ENCODE measurements at regions not wholly inside any gene's neighbourhood (a gene's known extent, or its start where the extent isn't known, plus 50 kb on each side); places are given as distances from the start of the nearest gene placed in this dataset.

DNA sequence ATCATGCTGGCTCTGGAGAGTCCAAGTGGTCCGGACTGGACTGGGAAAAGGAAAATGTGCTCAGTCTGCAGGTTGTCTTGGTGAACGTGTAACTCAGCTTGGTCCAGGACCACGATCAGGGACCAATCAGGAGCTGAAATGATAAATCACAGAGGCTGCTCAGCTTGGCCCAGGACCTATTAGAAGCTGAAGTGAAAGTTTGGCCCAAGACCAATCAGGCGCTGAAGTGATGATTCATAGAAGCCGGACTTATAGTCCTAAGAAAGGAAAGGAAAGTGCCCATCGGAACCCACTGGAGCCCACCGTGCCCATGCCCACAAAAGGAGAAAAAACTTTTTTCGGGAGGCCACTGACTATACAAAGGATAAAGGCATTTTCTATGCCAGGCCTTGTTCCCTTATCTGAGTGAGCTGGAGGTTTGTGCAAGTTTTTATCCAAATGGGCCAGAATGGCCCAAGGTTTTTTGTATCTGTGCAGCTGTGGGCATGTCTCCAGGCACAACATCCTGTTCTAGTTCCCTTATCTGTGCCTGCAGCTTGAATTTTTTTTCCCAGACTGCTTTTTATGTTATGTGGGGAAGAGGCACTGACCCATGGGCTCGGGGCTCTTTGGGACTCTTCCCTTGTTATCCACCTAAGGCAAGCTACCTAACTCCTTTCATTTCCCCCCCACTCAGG is 194.4 kb downstream of the FAM133A start:
- Histone ChIP-seq H3K36me3 (ENCODE audit: control insufficient read depth in 4 of 4, insufficient read depth in 3 of 4, low read depth in 1 of 4, low read length in 3 of 4) (no peaks in the 10 kb centered on the region), H3K9ac (ENCODE audit: low read depth in 1 of 2, low read length in 2 of 2) (no peak overlapping the region), H3K9me3 (ENCODE audit: control insufficient read depth in 4 of 4, low read length in 3 of 4) (peaks cover 0 to 1% (median 0%) of the 10 kb centered on the region in 4 donors), H3K4me3 (ENCODE audit: low read depth in 1 of 3, low read length in 3 of 3) (no peak overlapping the region), H3K27ac (ENCODE audit: low read depth in 1 of 2, low read length in 2 of 2) (no peak overlapping the region), H3K4me1 (ENCODE audit: control insufficient read depth in 4 of 4, insufficient read depth in 4 of 4, low read length in 3 of 4) (no peaks in the 10 kb centered on the region), H3K27me3 (ENCODE audit: control insufficient read depth in 4 of 4, insufficient read depth in 4 of 4, low read length in 3 of 4) (peaks cover 0 to 3% (median 0%) of the 10 kb centered on the region in 4 donors)
- TF ChIP-seq YY1 (IDR thresholded peaks at IDR 0.05) (no peak), NR2F2 (IDR thresholded peaks at IDR 0.05) (no peak), FOXA1 (IDR thresholded peaks at IDR 0.05) (no peak), GABPA (IDR thresholded peaks at IDR 0.05 in 1 of 2, conservative IDR thresholded peaks at IDR 0.05 in 1 of 2) (no peak), RAD21 (IDR thresholded peaks at IDR 0.05) (no peak), FOXA2 (IDR thresholded peaks at IDR 0.05) (no peak)
- TF ChIP-seq, protein P1, sequence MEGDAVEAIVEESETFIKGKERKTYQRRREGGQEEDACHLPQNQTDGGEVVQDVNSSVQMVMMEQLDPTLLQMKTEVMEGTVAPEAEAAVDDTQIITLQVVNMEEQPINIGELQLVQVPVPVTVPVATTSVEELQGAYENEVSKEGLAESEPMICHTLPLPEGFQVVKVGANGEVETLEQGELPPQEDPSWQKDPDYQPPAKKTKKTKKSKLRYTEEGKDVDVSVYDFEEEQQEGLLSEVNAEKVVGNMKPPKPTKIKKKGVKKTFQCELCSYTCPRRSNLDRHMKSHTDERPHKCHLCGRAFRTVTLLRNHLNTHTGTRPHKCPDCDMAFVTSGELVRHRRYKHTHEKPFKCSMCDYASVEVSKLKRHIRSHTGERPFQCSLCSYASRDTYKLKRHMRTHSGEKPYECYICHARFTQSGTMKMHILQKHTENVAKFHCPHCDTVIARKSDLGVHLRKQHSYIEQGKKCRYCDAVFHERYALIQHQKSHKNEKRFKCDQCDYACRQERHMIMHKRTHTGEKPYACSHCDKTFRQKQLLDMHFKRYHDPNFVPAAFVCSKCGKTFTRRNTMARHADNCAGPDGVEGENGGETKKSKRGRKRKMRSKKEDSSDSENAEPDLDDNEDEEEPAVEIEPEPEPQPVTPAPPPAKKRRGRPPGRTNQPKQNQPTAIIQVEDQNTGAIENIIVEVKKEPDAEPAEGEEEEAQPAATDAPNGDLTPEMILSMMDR (IDR thresholded peaks at IDR 0.05; ENCODE audit: low read depth, low read length, missing input control) = no peak
- TF ChIP-seq, protein P2, sequence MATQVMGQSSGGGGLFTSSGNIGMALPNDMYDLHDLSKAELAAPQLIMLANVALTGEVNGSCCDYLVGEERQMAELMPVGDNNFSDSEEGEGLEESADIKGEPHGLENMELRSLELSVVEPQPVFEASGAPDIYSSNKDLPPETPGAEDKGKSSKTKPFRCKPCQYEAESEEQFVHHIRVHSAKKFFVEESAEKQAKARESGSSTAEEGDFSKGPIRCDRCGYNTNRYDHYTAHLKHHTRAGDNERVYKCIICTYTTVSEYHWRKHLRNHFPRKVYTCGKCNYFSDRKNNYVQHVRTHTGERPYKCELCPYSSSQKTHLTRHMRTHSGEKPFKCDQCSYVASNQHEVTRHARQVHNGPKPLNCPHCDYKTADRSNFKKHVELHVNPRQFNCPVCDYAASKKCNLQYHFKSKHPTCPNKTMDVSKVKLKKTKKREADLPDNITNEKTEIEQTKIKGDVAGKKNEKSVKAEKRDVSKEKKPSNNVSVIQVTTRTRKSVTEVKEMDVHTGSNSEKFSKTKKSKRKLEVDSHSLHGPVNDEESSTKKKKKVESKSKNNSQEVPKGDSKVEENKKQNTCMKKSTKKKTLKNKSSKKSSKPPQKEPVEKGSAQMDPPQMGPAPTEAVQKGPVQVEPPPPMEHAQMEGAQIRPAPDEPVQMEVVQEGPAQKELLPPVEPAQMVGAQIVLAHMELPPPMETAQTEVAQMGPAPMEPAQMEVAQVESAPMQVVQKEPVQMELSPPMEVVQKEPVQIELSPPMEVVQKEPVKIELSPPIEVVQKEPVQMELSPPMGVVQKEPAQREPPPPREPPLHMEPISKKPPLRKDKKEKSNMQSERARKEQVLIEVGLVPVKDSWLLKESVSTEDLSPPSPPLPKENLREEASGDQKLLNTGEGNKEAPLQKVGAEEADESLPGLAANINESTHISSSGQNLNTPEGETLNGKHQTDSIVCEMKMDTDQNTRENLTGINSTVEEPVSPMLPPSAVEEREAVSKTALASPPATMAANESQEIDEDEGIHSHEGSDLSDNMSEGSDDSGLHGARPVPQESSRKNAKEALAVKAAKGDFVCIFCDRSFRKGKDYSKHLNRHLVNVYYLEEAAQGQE (IDR thresholded peaks at IDR 0.05) = no peak
- DNase-seq (ENCODE audit: low spot score) = no peak
- WGBS = 67% methylated on average over 9 of the region's 9 CpGs

DNA sequence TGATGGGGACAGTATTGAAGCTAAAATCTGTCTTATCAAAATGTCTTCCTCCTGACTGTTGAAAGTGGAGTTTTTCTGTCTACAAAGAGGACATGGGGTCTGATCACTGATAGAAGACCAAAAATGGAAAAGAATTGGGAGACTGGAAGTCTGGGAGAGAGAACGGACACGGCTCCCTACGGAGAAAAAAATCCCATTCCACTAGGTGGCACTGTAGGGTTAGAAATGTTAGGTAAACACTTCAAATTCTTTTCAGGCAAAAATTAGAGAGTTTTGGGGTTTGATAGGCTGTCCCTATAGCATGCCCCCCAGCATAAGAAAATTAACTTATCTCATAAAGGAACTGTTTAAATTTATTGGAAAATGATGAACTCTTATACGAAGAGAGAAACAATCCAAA is 200.5 kb downstream of the FAM133A start:
- Histone ChIP-seq H3K27me3 (ENCODE audit: control insufficient read depth in 4 of 4, insufficient read depth in 4 of 4, low read length in 3 of 4) (peaks cover 0 to 3% (median 0%) of the 10 kb centered on the region in 4 donors), H3K4me1 (ENCODE audit: control insufficient read depth in 4 of 4, insufficient read depth in 4 of 4, low read length in 3 of 4) (no peaks in the 10 kb centered on the region), H3K36me3 (ENCODE audit: control insufficient read depth in 4 of 4, insufficient read depth in 3 of 4, low read depth in 1 of 4, low read length in 3 of 4) (no peaks in the 10 kb centered on the region), H3K4me3 (ENCODE audit: low read depth in 1 of 3, low read length in 3 of 3) (no peak overlapping the region), H3K27ac (ENCODE audit: low read depth in 1 of 2, low read length in 2 of 2) (no peak overlapping the region), H3K9me3 (ENCODE audit: control insufficient read depth in 4 of 4, low read length in 3 of 4) (no peaks in the 10 kb centered on the region), H3K9ac (ENCODE audit: low read depth in 1 of 2, low read length in 2 of 2) (no peak overlapping the region)
- TF ChIP-seq RAD21 (IDR thresholded peaks at IDR 0.05) (peak; percentile 61 to 78), YY1 (IDR thresholded peaks at IDR 0.05) (no peak), FOXA1 (IDR thresholded peaks at IDR 0.05) (no peak), GABPA (IDR thresholded peaks at IDR 0.05 in 1 of 2, conservative IDR thresholded peaks at IDR 0.05 in 1 of 2) (no peak)
- TF ChIP-seq, protein P3, sequence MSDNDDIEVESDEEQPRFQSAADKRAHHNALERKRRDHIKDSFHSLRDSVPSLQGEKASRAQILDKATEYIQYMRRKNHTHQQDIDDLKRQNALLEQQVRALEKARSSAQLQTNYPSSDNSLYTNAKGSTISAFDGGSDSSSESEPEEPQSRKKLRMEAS (IDR thresholded peaks at IDR 0.05) = no peak
- TF ChIP-seq, protein P1 (IDR thresholded peaks at IDR 0.05; ENCODE audit: low read depth, low read length, missing input control) = peak; percentile 39
- DNase-seq (ENCODE audit: low spot score) = no peak
- WGBS = 21% methylated on average over 4 of the region's 4 CpGs

All from liver (tissue), 8 donors.